ENCODE measurements at regions not wholly inside any gene's neighbourhood (a gene's known extent, or its start where the extent isn't known, plus 50 kb on each side); places are given as distances from the start of the nearest gene placed in this dataset.

- Histone ChIP-seq H3K9me3 (replicated peaks) (no peaks in the 10 kb centered on the region), H3K27me3 (replicated peaks) (no peaks in the 10 kb centered on the region), H3K4me3 (no peak overlapping the region), H3K4me1 (replicated peaks) (peaks cover 12% of the 10 kb centered on the region), H3K36me3 (no peaks in the 10 kb centered on the region), H3K27ac (no peak overlapping the region)
- DNase-seq (ENCODE audit: low read depth in 1 of 2, low spot score in 2 of 2) = no peak
Observed at GRCh38 chr10:4345877-4346646, 479.9 kb upstream of the AKR1E2 start.

DNA sequence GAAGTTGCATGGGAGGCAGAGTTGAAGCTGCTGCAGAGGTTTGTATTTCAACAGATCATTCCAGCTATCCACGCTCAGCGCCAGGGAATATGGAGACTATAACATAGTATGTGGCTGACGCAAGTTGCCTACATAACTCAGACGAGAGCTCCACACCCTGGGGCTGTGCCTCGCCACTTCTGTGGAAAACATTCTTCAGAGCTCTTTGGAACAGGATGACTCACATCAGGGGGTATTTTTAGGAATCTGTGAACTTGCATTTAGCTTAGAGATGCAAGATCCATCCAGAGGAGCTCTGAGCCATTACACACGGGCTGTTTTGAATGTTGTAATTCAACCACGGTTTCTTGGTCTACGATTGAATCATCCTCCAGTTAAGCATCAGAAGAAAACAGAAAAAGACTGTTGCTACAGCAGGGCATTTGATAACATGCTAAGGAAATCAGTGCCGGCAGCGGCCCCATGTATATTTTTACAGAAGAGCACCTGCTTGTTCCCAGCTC, 481.5 kb upstream of the AKR1E2 start:
- Histone ChIP-seq H3K36me3 (no peaks in the 10 kb centered on the region), H3K4me3 (no peak overlapping the region), H3K9me3 (replicated peaks) (no peaks in the 10 kb centered on the region), H3K27ac (peak overlapping the region; percentile 60), H3K27me3 (replicated peaks) (no peaks in the 10 kb centered on the region), H3K4me1 (replicated peaks) (peaks cover 12% of the 10 kb centered on the region)
- peak; percentile 67 to 76 for DNase-seq (ENCODE audit: low read depth in 1 of 2, low spot score in 2 of 2)

DNA sequence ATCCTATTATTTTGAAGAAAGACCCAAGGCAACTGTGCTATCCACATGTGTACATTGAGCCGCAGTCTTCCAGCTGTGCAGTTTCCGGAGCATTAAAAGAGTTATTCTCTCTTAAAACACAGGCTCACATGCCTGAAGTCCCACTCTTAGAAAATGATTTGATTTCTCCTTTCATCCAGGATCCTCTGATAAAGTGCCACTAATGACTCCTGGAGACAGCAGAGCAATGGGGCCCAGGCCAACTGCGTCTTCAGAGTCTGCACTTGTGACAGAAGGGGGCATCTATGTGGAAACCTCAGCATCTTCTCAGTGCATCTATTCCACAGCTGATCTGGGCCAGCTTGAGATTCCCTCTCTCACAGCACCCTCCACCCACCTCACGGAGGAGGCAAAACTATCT, 482.1 kb upstream of the AKR1E2 start:
- no peak for DNase-seq (ENCODE audit: low read depth in 1 of 2, low spot score in 2 of 2)
- Histone ChIP-seq H3K4me3 (no peak overlapping the region), H3K4me1 (replicated peaks) (peaks cover 12% of the 10 kb centered on the region)

DNA sequence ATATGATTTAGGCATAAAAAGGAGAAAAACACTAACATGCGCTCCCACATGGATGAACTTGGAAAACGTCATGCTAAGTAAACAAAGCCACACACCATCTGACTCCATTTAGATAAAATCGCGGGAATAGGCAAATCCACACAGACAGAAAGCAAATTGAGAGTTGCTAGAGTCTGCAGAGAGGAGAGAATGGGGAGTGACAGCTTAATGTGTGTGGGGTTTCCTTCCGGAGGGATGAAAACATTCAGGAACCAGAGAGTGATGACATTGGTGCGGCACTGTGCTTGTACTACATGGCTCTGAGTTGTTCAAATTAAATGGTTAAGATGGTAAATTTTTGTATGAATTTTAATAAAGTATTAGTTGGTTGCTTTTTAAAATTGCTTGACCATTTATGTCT, 482.9 kb upstream of the AKR1E2 start:
- Histone ChIP-seq H3K4me3 (no peak overlapping the region), H3K27ac (no peak overlapping the region), H3K9me3 (replicated peaks) (no peaks in the 10 kb centered on the region), H3K27me3 (replicated peaks) (no peaks in the 10 kb centered on the region), H3K4me1 (replicated peaks) (peaks cover 12% of the 10 kb centered on the region), H3K36me3 (no peaks in the 10 kb centered on the region)
- DNase-seq (ENCODE audit: low read depth in 1 of 2, low spot score in 2 of 2) = no peak

More for the DNA sequence above, 482.1 kb upstream of the AKR1E2 start:
- Histone ChIP-seq H3K27me3 (replicated peaks) (no peaks in the 10 kb centered on the region), H3K27ac (peak overlapping the region; percentile 60), H3K36me3 (no peaks in the 10 kb centered on the region), H3K9me3 (replicated peaks) (no peaks in the 10 kb centered on the region)

DNA sequence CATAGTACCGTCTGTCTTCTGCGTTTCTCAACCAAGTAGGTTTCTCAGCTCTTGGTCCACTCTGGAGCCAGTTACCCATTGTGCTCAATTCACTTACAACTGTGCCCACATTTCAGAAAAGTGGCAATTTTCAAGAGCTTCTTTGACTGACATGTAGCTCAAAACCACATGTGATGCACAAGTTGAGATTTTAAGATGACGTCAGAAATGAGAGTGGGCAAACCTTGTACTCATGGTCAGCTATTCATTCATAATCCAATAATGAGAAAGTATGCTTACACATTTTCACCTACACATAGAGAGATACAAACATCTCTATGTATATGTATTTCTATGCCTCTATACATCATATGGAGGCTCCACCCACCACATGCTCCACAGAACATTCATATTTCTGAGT, 487.2 kb upstream of the AKR1E2 start:
- Histone ChIP-seq H3K36me3 (no peaks in the 10 kb centered on the region), H3K9me3 (replicated peaks) (no peaks in the 10 kb centered on the region), H3K27me3 (replicated peaks) (no peaks in the 10 kb centered on the region), H3K4me3 (no peak overlapping the region), H3K27ac (no peak overlapping the region), H3K4me1 (replicated peaks) (0 out of 2 replicates have a peak, but pooled peaks cover 3% of the 10 kb centered on the region)
- no peak for DNase-seq (ENCODE audit: low read depth in 1 of 2, low spot score in 2 of 2)

- H3K27ac ChIP-seq = no peak overlapping the region
- H3K27me3 ChIP-seq (replicated peaks) = no peaks in the 10 kb centered on the region
- no peaks in the 10 kb centered on the region for H3K9me3 ChIP-seq (replicated peaks)
- no peak for DNase-seq (ENCODE audit: low read depth in 1 of 2, low spot score in 2 of 2)
- 0 out of 2 replicates have a peak, but pooled peaks cover 3% of the 10 kb centered on the region for H3K4me1 ChIP-seq (replicated peaks)
- H3K36me3 ChIP-seq = no peaks in the 10 kb centered on the region
- no peak overlapping the region for H3K4me3 ChIP-seq
Observed at GRCh38 chr10:4337563-4337962, 488.4 kb upstream of the AKR1E2 start.

- no peak for DNase-seq (ENCODE audit: low read depth in 1 of 2, low spot score in 2 of 2)
- Histone ChIP-seq H3K4me3 (no peak overlapping the region), H3K27ac (no peak overlapping the region), H3K9me3 (replicated peaks) (no peaks in the 10 kb centered on the region), H3K4me1 (replicated peaks) (0 out of 2 replicates have a peak, but pooled peaks cover 3% of the 10 kb centered on the region), H3K27me3 (replicated peaks) (no peaks in the 10 kb centered on the region), H3K36me3 (no peaks in the 10 kb centered on the region)
Observed at GRCh38 chr10:4334871-4335270, 491.1 kb upstream of the AKR1E2 start.

- H3K27me3 ChIP-seq (replicated peaks) = no peaks in the 10 kb centered on the region
- no peak overlapping the region for H3K4me3 ChIP-seq
- H3K4me1 ChIP-seq (replicated peaks) = 0 out of 2 replicates have a peak, but pooled peaks cover 3% of the 10 kb centered on the region
- H3K36me3 ChIP-seq = no peaks in the 10 kb centered on the region
- no peak overlapping the region for H3K27ac ChIP-seq
- no peak for DNase-seq (ENCODE audit: low read depth in 1 of 2, low spot score in 2 of 2)
- no peaks in the 10 kb centered on the region for H3K9me3 ChIP-seq (replicated peaks)
Observed at GRCh38 chr10:4334015-4334414, 492.0 kb upstream of the AKR1E2 start.

DNA sequence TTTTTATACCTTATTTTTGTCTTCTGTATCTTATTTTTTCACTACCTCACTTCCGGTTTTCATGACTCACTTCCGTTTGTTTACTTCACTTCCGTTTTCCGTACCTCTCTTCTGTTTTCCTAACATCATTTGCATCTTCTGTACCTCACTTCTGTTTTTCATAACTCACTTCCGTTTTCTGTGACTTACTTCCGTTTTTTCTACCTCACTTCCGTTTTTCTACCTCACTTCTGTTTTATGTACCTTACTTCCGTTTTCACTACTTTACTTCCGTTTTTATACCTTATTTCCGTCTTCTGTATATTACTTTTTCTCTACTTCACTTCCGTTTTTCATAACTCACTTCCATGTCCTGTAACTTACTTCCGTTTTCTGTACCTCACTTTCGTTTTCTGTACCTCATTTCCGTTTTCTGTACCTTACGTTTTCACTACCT, 492.5 kb upstream of the AKR1E2 start:
- no peaks in the 10 kb centered on the region for H3K27me3 ChIP-seq (replicated peaks)
- no peaks in the 10 kb centered on the region for H3K36me3 ChIP-seq
- H3K9me3 ChIP-seq (replicated peaks) = no peaks in the 10 kb centered on the region
- 0 out of 2 replicates have a peak, but pooled peaks cover 3% of the 10 kb centered on the region for H3K4me1 ChIP-seq (replicated peaks)
- H3K27ac ChIP-seq = no peak overlapping the region
- no peak for DNase-seq (ENCODE audit: low read depth in 1 of 2, low spot score in 2 of 2)
- no peak overlapping the region for H3K4me3 ChIP-seq

- H3K27ac ChIP-seq = no peak overlapping the region
- no peak overlapping the region for H3K4me3 ChIP-seq
- 0 out of 2 replicates have a peak, but pooled peaks cover 3% of the 10 kb centered on the region for H3K4me1 ChIP-seq (replicated peaks)
- no peaks in the 10 kb centered on the region for H3K27me3 ChIP-seq (replicated peaks)
- H3K9me3 ChIP-seq (replicated peaks) = no peaks in the 10 kb centered on the region
- no peak for DNase-seq (ENCODE audit: low read depth in 1 of 2, low spot score in 2 of 2)
- no peaks in the 10 kb centered on the region for H3K36me3 ChIP-seq
Observed at GRCh38 chr10:4332764-4333458, 493.1 kb upstream of the AKR1E2 start.

DNA sequence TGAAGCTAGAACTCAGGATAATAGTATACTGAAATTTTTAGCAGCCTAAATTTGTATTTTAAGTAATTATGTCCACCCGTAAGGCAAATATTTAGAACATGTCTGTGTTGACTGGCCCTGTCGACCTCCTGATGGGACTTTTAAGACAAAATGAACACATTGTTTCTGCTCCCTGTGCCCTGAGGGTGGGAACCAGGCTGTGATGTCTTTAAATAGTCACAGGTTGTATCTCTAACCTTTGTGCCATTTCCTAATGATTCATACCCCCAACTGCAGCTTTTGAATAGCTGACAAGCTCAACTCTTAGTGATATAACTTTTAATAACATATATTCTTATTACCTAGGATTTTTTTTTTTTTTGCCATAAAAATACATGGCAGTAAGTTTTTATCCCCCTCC, 494.9 kb upstream of the AKR1E2 start:
- Histone ChIP-seq H3K27me3 (replicated peaks) (no peaks in the 10 kb centered on the region), H3K36me3 (no peaks in the 10 kb centered on the region), H3K9me3 (replicated peaks) (no peaks in the 10 kb centered on the region), H3K4me1 (replicated peaks) (0 out of 2 replicates have a peak, but pooled peaks cover 3% of the 10 kb centered on the region), H3K27ac (no peak overlapping the region), H3K4me3 (no peak overlapping the region)
- no peak for DNase-seq (ENCODE audit: low read depth in 1 of 2, low spot score in 2 of 2)

- no peak for DNase-seq (ENCODE audit: low read depth in 1 of 2, low spot score in 2 of 2)
- H3K27me3 ChIP-seq (replicated peaks) = no peaks in the 10 kb centered on the region
- H3K36me3 ChIP-seq = no peaks in the 10 kb centered on the region
- H3K27ac ChIP-seq = no peak overlapping the region
- no peaks in the 10 kb centered on the region for H3K9me3 ChIP-seq (replicated peaks)
- no peak overlapping the region for H3K4me3 ChIP-seq
- 0 out of 2 replicates have a peak, but pooled peaks cover 3% of the 10 kb centered on the region for H3K4me1 ChIP-seq (replicated peaks)
Observed at GRCh38 chr10:4330636-4331035, 495.4 kb upstream of the AKR1E2 start.

DNA sequence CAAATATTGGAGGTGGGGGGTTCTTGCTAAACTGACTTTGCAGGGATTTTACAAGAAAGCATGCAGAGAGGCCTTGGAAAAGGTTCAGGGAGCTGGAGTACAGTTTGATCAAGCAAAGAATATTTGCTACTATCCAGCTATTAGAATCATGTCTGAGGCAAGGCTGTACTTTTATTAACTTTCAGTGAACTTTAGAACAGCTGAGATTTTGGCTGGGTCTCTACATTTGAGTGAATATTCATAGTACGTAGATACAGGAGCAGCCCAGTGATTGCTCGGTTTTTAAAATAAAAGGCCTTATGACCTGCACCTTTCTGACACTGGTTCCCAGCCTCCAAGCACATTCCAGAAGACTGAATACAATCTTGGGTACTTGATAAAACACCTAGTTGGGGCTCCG, 496.8 kb upstream of the AKR1E2 start:
- Histone ChIP-seq H3K9me3 (replicated peaks) (no peaks in the 10 kb centered on the region), H3K27ac (no peak overlapping the region), H3K36me3 (no peaks in the 10 kb centered on the region), H3K4me1 (replicated peaks) (no peaks in the 10 kb centered on the region), H3K27me3 (replicated peaks) (no peaks in the 10 kb centered on the region), H3K4me3 (no peak overlapping the region)
- DNase-seq (ENCODE audit: low read depth in 1 of 2, low spot score in 2 of 2) = no peak

DNA sequence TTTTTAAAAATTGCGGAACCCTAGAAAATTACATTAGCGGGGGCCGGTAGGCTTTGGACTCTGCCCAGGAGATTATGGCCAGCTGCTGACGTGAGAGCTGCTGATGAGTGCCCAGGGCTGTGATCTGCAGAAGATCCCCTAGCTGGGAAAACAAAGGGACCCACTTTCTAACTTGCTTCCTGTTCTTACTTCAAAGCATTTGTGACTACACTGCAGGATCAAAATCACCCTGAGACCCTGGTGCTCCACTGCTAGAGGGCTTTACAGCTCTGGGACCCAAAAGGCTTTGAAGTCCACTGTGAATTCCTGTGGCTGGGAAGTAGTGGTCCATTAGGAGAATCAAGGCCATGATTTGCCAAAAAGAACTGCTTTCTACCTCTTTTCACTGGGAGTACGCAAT, 499.4 kb upstream of the AKR1E2 start:
- H3K4me1 ChIP-seq (replicated peaks) = no peaks in the 10 kb centered on the region
- H3K27me3 ChIP-seq (replicated peaks) = no peaks in the 10 kb centered on the region
- H3K9me3 ChIP-seq (replicated peaks) = no peaks in the 10 kb centered on the region
- no peak overlapping the region for H3K4me3 ChIP-seq
- no peaks in the 10 kb centered on the region for H3K36me3 ChIP-seq
- no peak overlapping the region for H3K27ac ChIP-seq
- DNase-seq (ENCODE audit: low read depth in 1 of 2, low spot score in 2 of 2) = no peak
